Breast epithelium (tissue), 4 donors: ENCODE measurements at regions not wholly inside any gene's neighbourhood (a gene's known extent, or its start where the extent isn't known, plus 50 kb on each side); places are given as distances from the start of the nearest gene placed in this dataset.

Experiments
- DNase-seq, 2 donors: peaks; one replicate each; pipeline ENCODE4 v3.0.0-alpha.2; 2019; ENCODE audit warnings: low spot score in 2 of 2
- H3K27ac ChIP-seq, 2 donors: fragments of 200-600 bp; sonication (generic) in 1 of 2; one replicate each; pipeline ENCODE4 v1.5.1; 2016 to 2019; ENCODE audit warnings: mild to moderate bottlenecking in 1 of 2
- H3K27me3 ChIP-seq, 2 donors: fragments of 200-600 bp; sonication (generic) in 1 of 2; one replicate each; pipeline versions ENCODE4 v1.5.1 to v1.6.0; 2017 to 2019; ENCODE audit warnings: control low read depth in 1 of 2, mild to moderate bottlenecking in 1 of 2
- H3K36me3 ChIP-seq: fragments of 200-600 bp; one replicate; pipeline ENCODE4 v1.5.1; 2019
- H3K4me1 ChIP-seq, 2 donors: fragments of 200-600 bp; sonication (generic); one replicate each; pipeline ENCODE4 v1.5.1; 2016 to 2019; ENCODE audit warnings: control low read depth in 1 of 2
- H3K4me3 ChIP-seq, 3 donors: fragments of 200-600 bp; sonication (generic); 1 replicate in 2 of 3; 2 replicates in 1 of 3; pipeline ENCODE4 v1.5.1; 2016 to 2019; ENCODE audit warnings: mild to moderate bottlenecking in 3 of 3, moderate library complexity in 2 of 3
- H3K9me3 ChIP-seq, 2 donors: fragments of 200-600 bp; sonication (generic) in 1 of 2; one replicate each; pipeline ENCODE4 v1.5.1; 2016 to 2019; ENCODE audit warnings: control low read depth in 1 of 2
- CTCF ChIP-seq, 3 donors: fragments of 450-650 bp; IDR thresholded peaks; one replicate each; pipeline ENCODE4 v1.5.1; 2016 to 2017; ENCODE audit warnings: antibody characterized with exemption in 3 of 3, mild to moderate bottlenecking in 3 of 3, moderate library complexity in 3 of 3
- POLR2A ChIP-seq: fragments of 450-650 bp; IDR thresholded peaks from one replicate; pipeline ENCODE4 v1.6.1; 2016; ENCODE audit warnings: antibody characterized with exemption, mild to moderate bottlenecking, moderate library complexity
- POLR2AphosphoS5 ChIP-seq, 3 donors: sonication (generic); formaldehyde crosslinking; IDR thresholded peaks; one replicate each; pipeline ENCODE4 v1.6.1; 2017; ENCODE audit warnings: antibody characterized with exemption in 3 of 3
- intact Hi-C: fragments of 100-400 bp; cut with DNase I; formaldehyde crosslinking; loops from one replicate; pipeline ENCODE4 v1.15.1; 2023; ENCODE audit warnings: low total_unique reads

GRCh38 chr15:47586653-47587224 is 130.6 kb upstream of the SEMA6D start:
- Histone ChIP-seq H3K36me3 (no peaks in the 10 kb centered on the region), H3K4me3 (no peak overlapping the region), H3K27ac (no peak overlapping the region), H3K9me3 (no peaks in the 10 kb centered on the region), H3K4me1 (no peaks in the 10 kb centered on the region), H3K27me3 (no peaks in the 10 kb centered on the region)
- intact Hi-C loops: no loop called here
- DNase-seq: no peak
- no peak for TF ChIP-seq POLR2A
- TF ChIP-seq CTCF (IDR thresholded peaks at IDR 0.05): no peak
- no peak for TF ChIP-seq POLR2AphosphoS5 (IDR thresholded peaks at IDR 0.05)

- intact Hi-C loops: no loop called here
- Histone ChIP-seq H3K27ac (peak overlapping the region in 1 of 2 donors; percentile 38), H3K9me3 (no peaks in the 10 kb centered on the region), H3K27me3 (no peaks in the 10 kb centered on the region), H3K4me3 (no peak overlapping the region), H3K4me1 (no peaks in the 10 kb centered on the region), H3K36me3 (no peaks in the 10 kb centered on the region)
- TF ChIP-seq CTCF (IDR thresholded peaks at IDR 0.05) (no peak), POLR2A (no peak), POLR2AphosphoS5 (IDR thresholded peaks at IDR 0.05) (no peak)
- no peak for DNase-seq
Measured at GRCh38 chr15:47587940-47588802, 129.1 kb upstream of the SEMA6D start.

- no peak for TF ChIP-seq CTCF (IDR thresholded peaks at IDR 0.05)
- no peak for TF ChIP-seq POLR2A
- TF ChIP-seq POLR2AphosphoS5 (IDR thresholded peaks at IDR 0.05): no peak
- no peak overlapping the region for H3K4me3 ChIP-seq
- no peaks in the 10 kb centered on the region for H3K4me1 ChIP-seq
- DNase-seq: no peak
- no peaks in the 10 kb centered on the region for H3K27me3 ChIP-seq
- H3K9me3 ChIP-seq: no peaks in the 10 kb centered on the region
- no peaks in the 10 kb centered on the region for H3K36me3 ChIP-seq
- H3K27ac ChIP-seq: no peak overlapping the region
- intact Hi-C loops: no loop called here
Measured at GRCh38 chr15:47588958-47589357, 128.3 kb upstream of the SEMA6D start.

- Histone ChIP-seq H3K4me1 (no peaks in the 10 kb centered on the region), H3K36me3 (no peaks in the 10 kb centered on the region), H3K27ac (no peak overlapping the region), H3K4me3 (no peak overlapping the region), H3K27me3 (no peaks in the 10 kb centered on the region), H3K9me3 (no peaks in the 10 kb centered on the region)
- TF ChIP-seq POLR2AphosphoS5 (IDR thresholded peaks at IDR 0.05) (no peak), CTCF (IDR thresholded peaks at IDR 0.05) (no peak), POLR2A (no peak)
- intact Hi-C loops: no loop called here
- DNase-seq: no peak
Measured at GRCh38 chr15:47598996-47599395, 118.3 kb upstream of the SEMA6D start.

GRCh38 chr15:47599806-47600205 is 117.5 kb upstream of the SEMA6D start:
- TF ChIP-seq CTCF (IDR thresholded peaks at IDR 0.05): no peak
- TF ChIP-seq POLR2AphosphoS5 (IDR thresholded peaks at IDR 0.05): no peak
- TF ChIP-seq POLR2A: no peak
- H3K27ac ChIP-seq: no peak overlapping the region
- intact Hi-C loops: no loop called here

More at GRCh38 chr15:47599806-47600205, 117.5 kb upstream of the SEMA6D start:
- H3K27me3 ChIP-seq: no peaks in the 10 kb centered on the region
- no peaks in the 10 kb centered on the region for H3K4me1 ChIP-seq
- DNase-seq: no peak
- no peaks in the 10 kb centered on the region for H3K36me3 ChIP-seq
- no peak overlapping the region for H3K4me3 ChIP-seq
- H3K9me3 ChIP-seq: no peaks in the 10 kb centered on the region
